Spleen (tissue), 7 donors: ENCODE measurements at regions not wholly inside any gene's neighbourhood (a gene's known extent, or its start where the extent isn't known, plus 50 kb on each side); places are given as distances from the start of the nearest gene placed in this dataset.

Source experiments
- POLR2A ChIP-seq, 3 donors: fragments of 450-650 bp; IDR thresholded peaks; one replicate each; pipeline ENCODE4 v1.5.1; 2017; ENCODE audit warnings: antibody characterized with exemption in 3 of 3, mild to moderate bottlenecking in 1 of 3
- POLR2AphosphoS5 ChIP-seq, 3 donors: sonication (generic); formaldehyde crosslinking; IDR thresholded peaks; one replicate each; pipeline ENCODE4 v1.5.1; 2017; ENCODE audit warnings: antibody characterized with exemption in 3 of 3
- TF ChIP-seq, protein P1 (sequence below), 11 experiments: fragments of 200-600 bp in 7 of 11; fragments of 450-650 bp in 4 of 11; sonication (generic) in 4 of 11; IDR thresholded peaks in 8 of 11; conservative IDR thresholded peaks in 3 of 11; 1 replicate in 7 of 11; 2 replicates in 4 of 11; pipeline versions ENCODE4 v1.4.0 to v1.8.0; 2016 to 2021; ENCODE audit warnings: antibody characterized with exemption in 11 of 11, inconsistent platforms in 4 of 11, mild to moderate bottlenecking in 1 of 11
- donor health status: DM: no; HTN: no; CAD: no; lungs with moderate emphysema.
- donor health status: DM: no; HTN: no; CAD: no.
- donor health status: DM: no; HTN: no; CAD: no.

DNA sequence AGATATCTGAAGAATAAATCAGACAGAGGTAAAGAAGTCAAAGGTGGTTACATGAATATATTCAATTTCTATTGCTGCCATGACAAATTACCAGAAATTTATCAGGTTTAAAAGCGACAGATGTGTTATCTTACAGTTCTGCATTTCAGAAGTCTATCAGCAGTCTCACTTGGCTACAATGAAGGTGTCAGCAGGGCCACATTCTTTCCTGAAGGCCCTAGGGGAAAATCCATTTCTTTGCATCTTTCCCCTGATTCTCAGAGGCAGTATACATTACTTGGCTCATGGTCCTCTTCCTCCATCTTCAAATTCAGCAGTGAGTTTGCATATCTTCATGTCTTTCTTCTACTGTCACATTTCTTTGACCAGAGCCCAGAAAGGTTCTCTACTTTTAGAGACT is 145.8 kb upstream of the GULP1 start:
- TF ChIP-seq, protein P1, sequence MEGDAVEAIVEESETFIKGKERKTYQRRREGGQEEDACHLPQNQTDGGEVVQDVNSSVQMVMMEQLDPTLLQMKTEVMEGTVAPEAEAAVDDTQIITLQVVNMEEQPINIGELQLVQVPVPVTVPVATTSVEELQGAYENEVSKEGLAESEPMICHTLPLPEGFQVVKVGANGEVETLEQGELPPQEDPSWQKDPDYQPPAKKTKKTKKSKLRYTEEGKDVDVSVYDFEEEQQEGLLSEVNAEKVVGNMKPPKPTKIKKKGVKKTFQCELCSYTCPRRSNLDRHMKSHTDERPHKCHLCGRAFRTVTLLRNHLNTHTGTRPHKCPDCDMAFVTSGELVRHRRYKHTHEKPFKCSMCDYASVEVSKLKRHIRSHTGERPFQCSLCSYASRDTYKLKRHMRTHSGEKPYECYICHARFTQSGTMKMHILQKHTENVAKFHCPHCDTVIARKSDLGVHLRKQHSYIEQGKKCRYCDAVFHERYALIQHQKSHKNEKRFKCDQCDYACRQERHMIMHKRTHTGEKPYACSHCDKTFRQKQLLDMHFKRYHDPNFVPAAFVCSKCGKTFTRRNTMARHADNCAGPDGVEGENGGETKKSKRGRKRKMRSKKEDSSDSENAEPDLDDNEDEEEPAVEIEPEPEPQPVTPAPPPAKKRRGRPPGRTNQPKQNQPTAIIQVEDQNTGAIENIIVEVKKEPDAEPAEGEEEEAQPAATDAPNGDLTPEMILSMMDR (IDR thresholded peaks at IDR 0.05 in 8 of 11, conservative IDR thresholded peaks at IDR 0.05 in 3 of 11) = no peak
- TF ChIP-seq POLR2A (IDR thresholded peaks at IDR 0.05) (no peak), POLR2AphosphoS5 (IDR thresholded peaks at IDR 0.05) (no peak)
